PC-9 (cell line): ENCODE measurements at regions not wholly inside any gene's neighbourhood (a gene's known extent, or its start where the extent isn't known, plus 50 kb on each side); places are given as distances from the start of the nearest gene placed in this dataset.

Experiments used
- BruUV-seq: library from RNA; stranded (reverse); fragments of 400-500 nt; replicated peaks from 2 replicates; lab custom pipeline; 2021; lab: Mats Ljungman, UMichigan
- CTCF ChIA-PET: fragments of 300-600 bp; sonication (Branson Sonifier 250); formaldehyde crosslinking; loops from one replicate; lab custom pipeline; 2022; ENCODE audit warnings: antibody characterized with exemption; lab: Charles Lee
- POLR2A ChIA-PET: fragments of 300-600 bp; sonication (Branson Sonifier 250); formaldehyde crosslinking; loops from one replicate; lab custom pipeline; 2022; ENCODE audit warnings: antibody characterized with exemption; ENCODE audit not compliant: unreplicated experiment; lab: Charles Lee
- DNase-seq, 2 experiments: peaks; one replicate each; pipeline versions ENCODE4 v3.0.0 to v3.0.0-alpha.2; 2015 to 2022; ENCODE audit warnings: mixed read lengths in 1 of 2
- H2AFZ ChIP-seq: fragments of 200-600 bp; sonication (generic); 2 replicates; pipeline ENCODE4 v1.8.1; 2017; ENCODE audit warnings: antibody characterized with exemption
- H3F3A ChIP-seq: fragments of 200-600 bp; sonication (generic); 2 replicates; pipeline ENCODE4 v1.8.1; 2017; ENCODE audit warnings: antibody characterized with exemption, mild to moderate bottlenecking, low read depth; ENCODE audit not compliant: insufficient read depth
- H3K27ac ChIP-seq: fragments of 200-600 bp; sonication (generic); 2 replicates; pipeline ENCODE4 v1.6.1; 2016; ENCODE audit warnings: mixed run types
- H3K27me3 ChIP-seq: fragments of 200-600 bp; sonication (generic); 2 replicates; pipeline ENCODE4 v1.6.1; 2016; ENCODE audit warnings: low read depth, mixed run types; ENCODE audit not compliant: insufficient read depth
- H3K36me3 ChIP-seq: fragments of 200-600 bp; sonication (generic); 2 replicates; pipeline ENCODE4 v1.6.1; 2016; ENCODE audit warnings: low read depth, mixed run types
- H3K4me1 ChIP-seq: fragments of 200-600 bp; sonication (generic); replicated peaks from 2 replicates; pipeline ENCODE4 v1.6.1; 2016; ENCODE audit warnings: mixed run types; ENCODE audit not compliant: insufficient read depth
- H3K4me2 ChIP-seq: fragments of 200-600 bp; sonication (generic); 2 replicates; pipeline ENCODE4 v1.6.1; 2017; ENCODE audit warnings: mixed run types
- H3K4me3 ChIP-seq: fragments of 200-600 bp; sonication (generic); 2 replicates; pipeline ENCODE4 v1.6.1; 2016; ENCODE audit warnings: mixed run types
- H3K79me2 ChIP-seq: fragments of 200-600 bp; sonication (generic); 2 replicates; pipeline ENCODE4 v1.6.1; 2017; ENCODE audit warnings: low read depth, mixed run types
- H3K9me2 ChIP-seq: fragments of 200-600 bp; sonication (generic); 2 replicates; pipeline ENCODE4 v1.8.1; 2017; ENCODE audit warnings: mild to moderate bottlenecking; ENCODE audit not compliant: insufficient read depth
- H3K9me3 ChIP-seq: fragments of 200-600 bp; sonication (generic); 2 replicates; pipeline ENCODE4 v1.8.1; 2016; ENCODE audit warnings: low read depth; ENCODE audit not compliant: insufficient read depth
- H4K20me1 ChIP-seq: fragments of 200-600 bp; sonication (generic); 2 replicates; pipeline ENCODE4 v1.8.1; 2017; ENCODE audit not compliant: insufficient read depth
- CTCF ChIP-seq: fragments of 200-600 bp; sonication (generic); conservative IDR thresholded peaks from 2 replicates; pipeline ENCODE4 v1.6.1; 2017; ENCODE audit warnings: mixed run types, antibody characterized with exemption, mild to moderate bottlenecking, moderate library complexity
- EZH2 ChIP-seq: fragments of 200-600 bp; sonication (generic); IDR thresholded peaks from 2 replicates; pipeline ENCODE4 v1.8.0; 2017; ENCODE audit warnings: antibody characterized with exemption, low read depth
- intact Hi-C: fragments of 100-400 bp; cut with micrococcal nuclease; formaldehyde crosslinking; loops from one replicate; pipeline ENCODE4 v1.10.0; 2022; ENCODE audit not compliant: unreplicated experiment

- BruUV-seq = no TSS peak
- no peak for TF ChIP-seq CTCF
- TF ChIP-seq EZH2 = no peak
- Histone ChIP-seq H3K9me2 (no peaks in the 10 kb centered on the region), H3K27me3 (peaks cover 8% of the 10 kb centered on the region; the same call in 1 of the 2 replicates), H3K36me3 (no peaks in the 10 kb centered on the region), H3K79me2 (no peaks in the 10 kb centered on the region), H3F3A (no peaks in the 10 kb centered on the region), H3K27ac (no peak overlapping the region), H3K4me1 (no peaks in the 10 kb centered on the region), H4K20me1 (no peaks in the 10 kb centered on the region), H3K4me3 (no peak overlapping the region), H2AFZ (no peak overlapping the region), H3K9me3 (no peaks in the 10 kb centered on the region), H3K4me2 (no peak overlapping the region)
- POLR2A ChIA-PET = no interaction called here
- DNase-seq = no peak
- intact Hi-C loops = no loop called here
- CTCF ChIA-PET = no interaction called here
Measured at GRCh38 chr1:29859126-29859525, 622.8 kb downstream of the PTPRU start.

- H3K4me1 ChIP-seq = no peaks in the 10 kb centered on the region
- no peaks in the 10 kb centered on the region for H4K20me1 ChIP-seq
- no peak overlapping the region for H3K27ac ChIP-seq
- intact Hi-C loops = no loop called here
- BruUV-seq = no TSS peak
- no peaks in the 10 kb centered on the region for H3F3A ChIP-seq
- H3K79me2 ChIP-seq = no peaks in the 10 kb centered on the region
- no peaks in the 10 kb centered on the region for H3K9me3 ChIP-seq
- ChIA-PET CTCF (no interaction called here), POLR2A (no interaction called here)
- DNase-seq = no peak
- H3K4me3 ChIP-seq = no peak overlapping the region
- TF ChIP-seq EZH2 = no peak
- TF ChIP-seq CTCF = no peak
- no peak overlapping the region for H2AFZ ChIP-seq
- H3K27me3 ChIP-seq = peaks cover 12% of the 10 kb centered on the region
- no peaks in the 10 kb centered on the region for H3K9me2 ChIP-seq
- H3K36me3 ChIP-seq = no peaks in the 10 kb centered on the region
- H3K4me2 ChIP-seq = no peak overlapping the region
Measured at GRCh38 chr1:29858646-29859045, 622.3 kb downstream of the PTPRU start.

- H3K4me3 ChIP-seq = no peak overlapping the region
- H3K9me2 ChIP-seq = no peaks in the 10 kb centered on the region
- POLR2A ChIA-PET = no interaction called here
- no peaks in the 10 kb centered on the region for H4K20me1 ChIP-seq
- CTCF ChIA-PET = no interaction called here
- no peaks in the 10 kb centered on the region for H3F3A ChIP-seq
- no peak overlapping the region for H3K4me2 ChIP-seq
- TF ChIP-seq CTCF (no peak), EZH2 (no peak)
- H3K9me3 ChIP-seq = no peaks in the 10 kb centered on the region
- H3K27ac ChIP-seq = no peak overlapping the region
- intact Hi-C loops = no loop called here
- H3K4me1 ChIP-seq = no peaks in the 10 kb centered on the region
- no TSS peak for BruUV-seq
- H3K79me2 ChIP-seq = no peaks in the 10 kb centered on the region
- H2AFZ ChIP-seq = no peak overlapping the region
- DNase-seq = no peak
- H3K27me3 ChIP-seq = peaks cover 14% of the 10 kb centered on the region
- no peaks in the 10 kb centered on the region for H3K36me3 ChIP-seq
Measured at GRCh38 chr1:29856340-29857114, 620.2 kb downstream of the PTPRU start.
